Caco-2 (cell line): ENCODE measurements at regions not wholly inside any gene's neighbourhood (a gene's known extent, or its start where the extent isn't known, plus 50 kb on each side); places are given as distances from the start of the nearest gene placed in this dataset.

Experiments
- BruUV-seq: library from RNA; stranded (reverse); fragments of 400-500 nt; replicated peaks from 2 replicates; lab custom pipeline; 2021; lab: Mats Ljungman, UMichigan
- CTCF ChIA-PET: fragments of 300-600 bp; sonication (Branson Sonifier 250); formaldehyde crosslinking; loops from one replicate; lab custom pipeline; 2022; ENCODE audit warnings: antibody characterized with exemption; lab: Charles Lee
- POLR2A ChIA-PET: fragments of 300-600 bp; sonication (Branson Sonifier 250); formaldehyde crosslinking; loops from one replicate; lab custom pipeline; 2022; ENCODE audit warnings: antibody characterized with exemption; lab: Charles Lee
- DNase-seq, 2 experiments: peaks; one replicate each; pipeline versions ENCODE4 v3.0.0 to v3.0.0-alpha.2; 2020 to 2022
- H3K27me3 ChIP-seq: replicated peaks from 2 replicates; pipeline ENCODE4 v1.6.0; 2011; ENCODE audit warnings: low read length; ENCODE audit not compliant: control insufficient read depth, insufficient read depth
- H3K36me3 ChIP-seq: 2 replicates; pipeline ENCODE4 v1.5.1; 2011; ENCODE audit warnings: low read length; ENCODE audit not compliant: control insufficient read depth, insufficient read depth
- H3K4me1 ChIP-seq: fragments of 250-450 bp; sonication (Bioruptor Pico); 2 replicates; pipeline ENCODE4 v1.5.1; 2020; ENCODE audit warnings: mild to moderate bottlenecking
- H3K4me3 ChIP-seq: 2 replicates; pipeline ENCODE4 v1.5.1; 2011; ENCODE audit warnings: low read depth, mild to moderate bottlenecking, control low read depth, low read length
- H3K9me3 ChIP-seq: fragments of 250-450 bp; sonication (Bioruptor Pico); 2 replicates; pipeline ENCODE4 v1.5.1; 2020; ENCODE audit warnings: mild to moderate bottlenecking, moderate library complexity
- H3K27ac Mint-ChIP-seq: one replicate; pipeline ENCODE4 v1.8.0; 2022; ENCODE audit warnings: mixed read lengths; ENCODE audit not compliant: unreplicated experiment
- H3K27me3 Mint-ChIP-seq: one replicate; pipeline ENCODE4 v1.8.0; 2022; ENCODE audit warnings: mixed read lengths; ENCODE audit not compliant: insufficient read depth, unreplicated experiment
- H3K36me3 Mint-ChIP-seq: one replicate; pipeline ENCODE4 v1.8.0; 2022; ENCODE audit warnings: mild to moderate bottlenecking, mixed read lengths; ENCODE audit not compliant: insufficient read depth, unreplicated experiment
- H3K4me1 Mint-ChIP-seq: one replicate; pipeline ENCODE4 v1.8.0; 2022; ENCODE audit warnings: low read depth, mixed read lengths; ENCODE audit not compliant: unreplicated experiment
- H3K4me3 Mint-ChIP-seq: one replicate; pipeline ENCODE4 v1.8.0; 2022; ENCODE audit warnings: mild to moderate bottlenecking, moderate library complexity, mixed read lengths; ENCODE audit not compliant: unreplicated experiment
- H3K9me3 Mint-ChIP-seq: one replicate; pipeline ENCODE4 v1.8.0; 2022; ENCODE audit warnings: mixed read lengths; ENCODE audit not compliant: unreplicated experiment
- intact Hi-C: fragments of 100-400 bp; cut with micrococcal nuclease; formaldehyde crosslinking; loops from one replicate; pipeline ENCODE4 v1.10.0; 2022; ENCODE audit not compliant: unreplicated experiment
- TF ChIP-seq, protein P1 (sequence below), 2 experiments: fragments of 200-600 bp in 1 of 2; IDR thresholded peaks; 1 replicate in 1 of 2; 2 replicates in 1 of 2; pipeline versions ENCODE4 v1.5.1 to v1.8.0; 2011 to 2022; ENCODE audit warnings: antibody characterized with exemption in 1 of 2, control low read depth in 1 of 2, inconsistent platforms in 1 of 2, low read depth in 1 of 2, low read length in 1 of 2, mild to moderate bottlenecking in 1 of 2, moderate library complexity in 1 of 2; ENCODE audit not compliant: insufficient read depth in 1 of 2, severe bottlenecking in 1 of 2, unreplicated experiment in 1 of 2

DNA sequence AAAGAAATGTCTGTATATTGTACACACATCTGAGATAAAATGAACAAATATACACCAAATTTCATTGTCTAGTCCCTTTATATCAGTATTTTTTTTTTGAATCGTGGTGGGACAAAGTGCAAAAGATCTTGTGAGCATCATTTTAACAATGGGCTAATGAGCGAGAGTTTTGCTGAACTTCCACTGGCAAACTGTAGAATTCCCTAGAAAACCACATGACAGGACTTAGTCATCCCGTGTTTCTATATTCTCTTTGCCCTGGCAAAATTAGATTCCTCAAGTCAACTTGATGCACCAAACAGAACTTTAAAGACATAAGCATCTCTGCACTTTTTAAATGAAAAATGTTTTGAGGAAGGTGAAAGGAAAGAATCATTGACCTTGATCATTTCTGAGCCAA, 488.2 kb upstream of the PTBP2 start:
- intact Hi-C loops = loop anchor here (10.0 kb wide), 1 partner anchor 611 kb away; no protein-coding TSS in a partner anchor
- BruUV-seq = no TSS peak
- CTCF ChIA-PET = no interaction called here

DNA sequence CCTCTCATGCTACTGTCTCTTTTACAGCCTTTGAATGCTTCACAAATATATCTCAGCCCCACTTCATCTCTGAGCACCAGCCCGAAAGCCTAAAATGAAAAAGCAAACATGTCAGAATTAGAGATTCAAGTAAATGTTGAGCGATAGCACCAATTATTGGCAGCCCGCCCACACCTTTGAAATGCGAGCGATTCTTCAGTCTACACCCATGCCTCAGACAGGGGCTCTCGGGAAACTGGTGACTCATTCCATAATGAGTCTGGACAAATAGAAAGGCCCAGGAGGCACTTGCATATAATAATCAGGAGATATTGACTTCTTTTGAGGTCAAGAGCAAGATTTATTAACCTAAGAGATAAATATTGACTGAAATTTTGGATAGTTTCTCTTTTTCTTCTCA, 487.3 kb upstream of the PTBP2 start:
- H3K36me3 Mint-ChIP-seq = no peaks in the 10 kb centered on the region
- TF ChIP-seq, protein P1, sequence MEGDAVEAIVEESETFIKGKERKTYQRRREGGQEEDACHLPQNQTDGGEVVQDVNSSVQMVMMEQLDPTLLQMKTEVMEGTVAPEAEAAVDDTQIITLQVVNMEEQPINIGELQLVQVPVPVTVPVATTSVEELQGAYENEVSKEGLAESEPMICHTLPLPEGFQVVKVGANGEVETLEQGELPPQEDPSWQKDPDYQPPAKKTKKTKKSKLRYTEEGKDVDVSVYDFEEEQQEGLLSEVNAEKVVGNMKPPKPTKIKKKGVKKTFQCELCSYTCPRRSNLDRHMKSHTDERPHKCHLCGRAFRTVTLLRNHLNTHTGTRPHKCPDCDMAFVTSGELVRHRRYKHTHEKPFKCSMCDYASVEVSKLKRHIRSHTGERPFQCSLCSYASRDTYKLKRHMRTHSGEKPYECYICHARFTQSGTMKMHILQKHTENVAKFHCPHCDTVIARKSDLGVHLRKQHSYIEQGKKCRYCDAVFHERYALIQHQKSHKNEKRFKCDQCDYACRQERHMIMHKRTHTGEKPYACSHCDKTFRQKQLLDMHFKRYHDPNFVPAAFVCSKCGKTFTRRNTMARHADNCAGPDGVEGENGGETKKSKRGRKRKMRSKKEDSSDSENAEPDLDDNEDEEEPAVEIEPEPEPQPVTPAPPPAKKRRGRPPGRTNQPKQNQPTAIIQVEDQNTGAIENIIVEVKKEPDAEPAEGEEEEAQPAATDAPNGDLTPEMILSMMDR (IDR thresholded peaks at IDR 0.05; ENCODE audit: insufficient read depth in 1 of 2, low read depth in 1 of 2, low read length in 1 of 2, severe bottlenecking in 1 of 2, unreplicated experiment in 1 of 2) = no peak
- ChIA-PET CTCF (no interaction called here), POLR2A (no interaction called here)
- no peaks in the 10 kb centered on the region for H3K27me3 Mint-ChIP-seq
- no peak overlapping the region for H3K27ac Mint-ChIP-seq
- H3K27me3 ChIP-seq = no peaks in the 10 kb centered on the region
- DNase-seq = no peak
- H3K9me3 Mint-ChIP-seq = no peaks in the 10 kb centered on the region
- no TSS peak for BruUV-seq
- no peaks in the 10 kb centered on the region for H3K9me3 ChIP-seq
- H3K4me3 ChIP-seq = no peak overlapping the region
- no peaks in the 10 kb centered on the region for H3K36me3 ChIP-seq
- H3K4me3 Mint-ChIP-seq = no peak overlapping the region
- H3K4me1 Mint-ChIP-seq = peaks cover 6% of the 10 kb centered on the region
- no peaks in the 10 kb centered on the region for H3K4me1 ChIP-seq
- intact Hi-C loops = loop anchor here (10.0 kb wide), 1 partner anchor 611 kb away; no protein-coding TSS in a partner anchor

More for the DNA sequence above, 488.2 kb upstream of the PTBP2 start:
- H3K36me3 ChIP-seq = no peaks in the 10 kb centered on the region
- Mint-ChIP-seq H3K27me3 (no peaks in the 10 kb centered on the region), H3K9me3 (no peaks in the 10 kb centered on the region), H3K36me3 (no peaks in the 10 kb centered on the region), H3K4me1 (peaks cover 6% of the 10 kb centered on the region), H3K27ac (no peak overlapping the region), H3K4me3 (no peak overlapping the region)
- H3K4me3 ChIP-seq = no peak overlapping the region
- TF ChIP-seq, protein P1 (IDR thresholded peaks at IDR 0.05; ENCODE audit: insufficient read depth in 1 of 2, low read depth in 1 of 2, low read length in 1 of 2, severe bottlenecking in 1 of 2, unreplicated experiment in 1 of 2) = no peak
- no peaks in the 10 kb centered on the region for H3K4me1 ChIP-seq
- no peaks in the 10 kb centered on the region for H3K9me3 ChIP-seq
- no peaks in the 10 kb centered on the region for H3K27me3 ChIP-seq
- POLR2A ChIA-PET = no interaction called here
- no peak for DNase-seq

DNA sequence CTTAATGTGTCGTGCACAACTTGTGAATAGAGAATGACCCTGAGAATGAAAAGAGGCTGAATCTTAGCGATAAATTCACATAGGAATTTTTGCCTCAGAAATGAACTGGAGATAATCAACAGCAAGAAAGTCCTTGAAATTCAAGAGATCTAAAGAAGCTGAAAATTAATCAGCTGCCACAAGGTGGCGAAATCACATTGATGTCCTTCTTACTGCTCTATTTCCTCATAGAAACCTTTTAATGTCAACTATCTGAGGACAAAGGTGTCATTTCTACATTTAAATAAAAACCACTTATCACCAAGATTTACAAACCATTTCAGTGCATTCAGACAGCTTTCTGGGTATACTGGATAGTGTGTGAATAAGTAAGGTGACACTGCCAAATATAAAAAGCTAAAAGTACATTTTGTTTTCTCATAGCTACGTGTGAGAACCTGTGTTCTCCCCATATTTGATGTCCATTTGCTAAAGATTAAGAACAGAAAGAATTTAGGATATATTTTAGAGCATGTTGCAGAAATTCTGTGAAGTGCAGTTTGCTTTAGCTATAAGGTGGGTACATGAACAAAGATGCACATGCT, 485.3 kb upstream of the PTBP2 start:
- Histone ChIP-seq H3K9me3 (no peaks in the 10 kb centered on the region), H3K4me1 (no peaks in the 10 kb centered on the region), H3K36me3 (no peaks in the 10 kb centered on the region), H3K4me3 (no peak overlapping the region), H3K27me3 (no peaks in the 10 kb centered on the region)
- BruUV-seq = no TSS peak
- intact Hi-C loops = loop anchor here (10.0 kb wide), 1 partner anchor 609 kb away; no protein-coding TSS in a partner anchor
- no peaks in the 10 kb centered on the region for H3K36me3 Mint-ChIP-seq
- DNase-seq = peak in 1 of 2 experiments; percentile 5
- no peak overlapping the region for H3K27ac Mint-ChIP-seq
- CTCF ChIA-PET = interaction anchor here (0.7 to 1.2 kb wide), 2 partner anchors 452 to 745 kb away, joined by 3 read pairs; no protein-coding TSS in a partner anchor
- H3K4me1 Mint-ChIP-seq = peaks cover 6% of the 10 kb centered on the region
- POLR2A ChIA-PET = no interaction called here
- H3K4me3 Mint-ChIP-seq = no peak overlapping the region
- H3K27me3 Mint-ChIP-seq = no peaks in the 10 kb centered on the region
- TF ChIP-seq, protein P1 (IDR thresholded peaks at IDR 0.05; ENCODE audit: insufficient read depth in 1 of 2, low read depth in 1 of 2, low read length in 1 of 2, severe bottlenecking in 1 of 2, unreplicated experiment in 1 of 2) = peak in 1 of 2 experiments; percentile 17
- H3K9me3 Mint-ChIP-seq = no peaks in the 10 kb centered on the region
